NCI-H2196 treated with DMSO at 0.1 percent for 48 hours (cell line): ENCODE measurements at regions not wholly inside any gene's neighbourhood (a gene's known extent, or its start where the extent isn't known, plus 50 kb on each side); places are given as distances from the start of the nearest gene placed in this dataset.
"Not testable (repeated sequence)": the region's sequence is repeated elsewhere in the genome, so short reads cannot be mapped to it uniquely, and the experiment has no call there.

Source experiments
- DNase-seq: peaks from one replicate; lab custom pipeline; 2025; ENCODE audit not compliant: unreplicated experiment; lab: John Stamatoyannopoulos, UW

GRCh38 chr6:118719351-118720124 lies 68.1 kb upstream of the CEP85L start:
- DNase-seq, result no peak

GRCh38 chr6:118718903-118719302 lies 67.5 kb upstream of the CEP85L start:
- no peak for DNase-seq

- DNase-seq, result no peak
Observed at GRCh38 chr6:118718297-118718696, 66.9 kb upstream of the CEP85L start.

- DNase-seq, result no peak
Observed at GRCh38 chr6:118717106-118717505, 65.7 kb upstream of the CEP85L start.

GRCh38 chr6:118715907-118716306 lies 64.5 kb upstream of the CEP85L start:
- DNase-seq, result not testable (repeated sequence)

GRCh38 chr6:118715376-118715775 lies 64.0 kb upstream of the CEP85L start:
- no peak for DNase-seq

- DNase-seq, result no peak
Observed at GRCh38 chr6:118714756-118715155, 63.4 kb upstream of the CEP85L start.

- DNase-seq, result no peak
Observed at GRCh38 chr6:118712969-118713368, 61.6 kb upstream of the CEP85L start.

GRCh38 chr6:118710616-118711015 lies 59.2 kb upstream of the CEP85L start:
- no peak for DNase-seq

- DNase-seq, result no peak
Observed at GRCh38 chr6:118709859-118710350, 58.5 kb upstream of the CEP85L start.

GRCh38 chr6:118708744-118709143 lies 57.4 kb upstream of the CEP85L start:
- DNase-seq, result no peak

GRCh38 chr6:118708055-118708454 lies 56.7 kb upstream of the CEP85L start:
- no peak for DNase-seq

- DNase-seq, result no peak
Observed at GRCh38 chr6:118706702-118707101, 55.3 kb upstream of the CEP85L start.

- no peak for DNase-seq
Observed at GRCh38 chr6:118705544-118706491, 54.4 kb upstream of the CEP85L start.

- DNase-seq, result no peak
Observed at GRCh38 chr6:118704915-118705314, 53.5 kb upstream of the CEP85L start.

- not testable (repeated sequence) for DNase-seq
Observed at GRCh38 chr6:118701260-118701659, 49.9 kb upstream of the CEP85L start.
